GM19238 (cell line): ENCODE measurements at regions not wholly inside any gene's neighbourhood (a gene's known extent, or its start where the extent isn't known, plus 50 kb on each side); places are given as distances from the start of the nearest gene placed in this dataset.

Experiments used
- DNase-seq: peaks from one replicate; pipeline ENCODE4 v3.0.0; 2011; ENCODE audit warnings: low spot score; ENCODE audit not compliant: insufficient read length

- DNase-seq: no peak
Measured at GRCh38 chr13:59587030-59587429, 576.7 kb downstream of the DIAPH3 start.

GRCh38 chr13:59587971-59588716, 575.6 kb downstream of the DIAPH3 start:
- no peak for DNase-seq

- DNase-seq: no peak
Measured at GRCh38 chr13:59588717-59589067, 575.0 kb downstream of the DIAPH3 start.

- DNase-seq: no peak
Measured at GRCh38 chr13:59601993-59602392, 561.7 kb downstream of the DIAPH3 start.

- no peak for DNase-seq
Measured at GRCh38 chr13:59603646-59604045, 560.1 kb downstream of the DIAPH3 start.

GRCh38 chr13:59607172-59607571, 556.6 kb downstream of the DIAPH3 start:
- DNase-seq: no peak

- no peak for DNase-seq
Measured at GRCh38 chr13:59607780-59608233, 555.9 kb downstream of the DIAPH3 start.

GRCh38 chr13:59609421-59609820, 554.3 kb downstream of the DIAPH3 start:
- DNase-seq: no peak
